HEK293T (cell line): ENCODE measurements at regions not wholly inside any gene's neighbourhood (a gene's known extent, or its start where the extent isn't known, plus 50 kb on each side); places are given as distances from the start of the nearest gene placed in this dataset.

Experiments
- ARNT ChIP-seq: fragments of 450-650 bp; IDR thresholded peaks from 2 replicates; pipeline ENCODE4 v1.6.1; 2017; ENCODE audit warnings: mild to moderate bottlenecking
- BHLHE40 ChIP-seq: fragments of 450-650 bp; IDR thresholded peaks from 2 replicates; pipeline ENCODE4 v1.6.1; 2016; ENCODE audit warnings: mild to moderate bottlenecking, moderate library complexity, borderline replicate concordance
- CTBP1 ChIP-seq: fragments of 450-650 bp; IDR thresholded peaks from 2 replicates; pipeline ENCODE4 v1.6.1; 2016; ENCODE audit warnings: borderline replicate concordance
- ELF4 ChIP-seq: fragments of 450-650 bp; IDR thresholded peaks from 2 replicates; pipeline ENCODE4 v1.6.1; 2017; ENCODE audit warnings: antibody characterized with exemption
- FOXA1 ChIP-seq: fragments of 450-650 bp; IDR thresholded peaks from 2 replicates; pipeline ENCODE4 v1.6.1; 2016; ENCODE audit warnings: mild to moderate bottlenecking
- FOXK2 ChIP-seq: fragments of 450-650 bp; IDR thresholded peaks from 2 replicates; pipeline ENCODE4 v1.6.1; 2016; ENCODE audit warnings: mild to moderate bottlenecking
- HDGF ChIP-seq: fragments of 450-650 bp; IDR thresholded peaks from 2 replicates; pipeline ENCODE4 v1.6.1; 2017; ENCODE audit warnings: antibody characterized with exemption, borderline replicate concordance
- L3MBTL2 ChIP-seq: fragments of 450-650 bp; conservative IDR thresholded peaks from 2 replicates; pipeline ENCODE4 v1.6.1; 2016; ENCODE audit warnings: mild to moderate bottlenecking
- NFRKB ChIP-seq: fragments of 450-650 bp; IDR thresholded peaks from 2 replicates; pipeline ENCODE4 v1.6.1; 2016; ENCODE audit warnings: mild to moderate bottlenecking, moderate library complexity
- SP1 ChIP-seq: fragments of 450-650 bp; IDR thresholded peaks from 2 replicates; pipeline ENCODE4 v1.6.1; 2017
- TARDBP ChIP-seq: fragments of 450-650 bp; IDR thresholded peaks from 2 replicates; pipeline ENCODE4 v1.6.1; 2016
- ZNF384 ChIP-seq: fragments of 450-650 bp; IDR thresholded peaks from 2 replicates; pipeline ENCODE4 v1.6.1; 2016
- TF ChIP-seq, protein P1 (sequence below): fragments of 450-650 bp; IDR thresholded peaks from 2 replicates; pipeline ENCODE4 v1.6.1; 2016

DNA sequence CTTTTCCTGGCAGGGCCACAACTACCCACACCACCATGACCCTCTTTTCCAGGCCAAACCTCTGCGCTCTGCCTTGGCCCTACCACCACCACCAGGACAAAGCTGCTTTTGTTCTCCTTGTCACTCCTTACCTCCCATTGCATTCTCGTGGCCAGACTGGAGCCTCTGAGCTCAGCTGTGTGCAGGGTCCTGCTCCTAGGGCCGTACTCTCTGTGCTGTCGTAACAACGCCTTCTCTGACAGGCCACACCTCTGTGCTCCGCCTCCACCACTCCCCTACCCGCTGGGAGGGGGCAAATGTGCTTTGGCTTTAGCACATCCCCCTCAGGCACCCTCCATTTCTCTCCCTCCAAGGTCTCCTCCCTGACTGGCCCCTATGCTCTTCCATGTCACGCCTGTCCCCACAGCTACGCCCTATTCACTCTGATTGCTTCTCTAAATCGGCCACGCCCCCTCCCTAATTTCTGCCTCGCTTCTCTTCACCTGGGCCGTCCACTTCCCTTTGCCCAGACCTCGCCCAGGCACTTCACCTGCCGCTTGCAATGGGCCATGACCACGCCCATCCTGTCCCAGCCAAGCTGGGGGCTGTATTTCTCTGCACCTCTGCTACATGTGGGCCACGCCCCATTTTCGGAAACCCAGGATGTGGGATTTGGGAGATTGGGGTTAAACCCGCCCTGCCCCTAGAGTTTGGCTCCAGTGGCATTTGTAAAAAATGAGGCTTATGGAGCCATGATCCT is 472.3 kb downstream of the KLF12 start:
- no peak for TF ChIP-seq L3MBTL2
- TF ChIP-seq FOXK2 = no peak
- TF ChIP-seq ARNT = no peak
- no peak for TF ChIP-seq CTBP1
- no peak for TF ChIP-seq SP1
- no peak for TF ChIP-seq HDGF
- TF ChIP-seq ELF4 = no peak
- TF ChIP-seq FOXA1 = no peak
- TF ChIP-seq NFRKB = no peak
- TF ChIP-seq BHLHE40 = no peak
- TF ChIP-seq, protein P1, sequence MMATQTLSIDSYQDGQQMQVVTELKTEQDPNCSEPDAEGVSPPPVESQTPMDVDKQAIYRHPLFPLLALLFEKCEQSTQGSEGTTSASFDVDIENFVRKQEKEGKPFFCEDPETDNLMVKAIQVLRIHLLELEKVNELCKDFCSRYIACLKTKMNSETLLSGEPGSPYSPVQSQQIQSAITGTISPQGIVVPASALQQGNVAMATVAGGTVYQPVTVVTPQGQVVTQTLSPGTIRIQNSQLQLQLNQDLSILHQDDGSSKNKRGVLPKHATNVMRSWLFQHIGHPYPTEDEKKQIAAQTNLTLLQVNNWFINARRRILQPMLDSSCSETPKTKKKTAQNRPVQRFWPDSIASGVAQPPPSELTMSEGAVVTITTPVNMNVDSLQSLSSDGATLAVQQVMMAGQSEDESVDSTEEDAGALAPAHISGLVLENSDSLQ = no peak
- TF ChIP-seq TARDBP = no peak
- no peak for TF ChIP-seq ZNF384
